HG02678 (cell line): ENCODE measurements at regions not wholly inside any gene's neighbourhood (a gene's known extent, or its start where the extent isn't known, plus 50 kb on each side); places are given as distances from the start of the nearest gene placed in this dataset.
"Not testable (repeated sequence)": the region's sequence is repeated elsewhere in the genome, so short reads cannot be mapped to it uniquely, and the experiment has no call there.

Experiments
- ATAC-seq: cut with Tn5 transposase; IDR thresholded peaks from one replicate; pipeline ENCODE4 v1.9.1; 2021; ENCODE audit warnings: mild to moderate bottlenecking, moderate library complexity; ENCODE audit not compliant: unreplicated experiment

- ATAC-seq: no peak
Measured at GRCh38 chr5:71817891-71818290, 98.8 kb downstream of the CARTPT start.

GRCh38 chr5:71821029-71821428, 102.0 kb downstream of the CARTPT start:
- ATAC-seq: no peak

DNA sequence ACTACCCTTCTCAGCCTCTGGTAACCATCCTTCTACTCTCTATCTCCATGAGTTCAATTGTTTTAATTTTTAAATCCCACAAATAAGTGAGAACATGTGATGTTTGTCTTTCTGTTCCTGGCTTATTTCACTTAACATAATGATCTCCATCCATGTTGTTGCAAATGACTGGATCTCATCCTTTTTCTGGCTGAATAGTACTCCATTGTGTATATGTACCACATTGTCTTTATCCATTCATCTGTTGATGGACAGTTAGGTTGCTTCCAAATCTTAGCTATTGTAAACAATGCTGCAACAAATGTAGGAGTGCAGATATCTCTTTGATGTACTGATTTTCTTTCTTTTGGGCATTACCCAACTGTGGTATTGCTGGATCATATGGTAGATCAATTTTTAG, 103.0 kb downstream of the CARTPT start:
- not testable (repeated sequence) for ATAC-seq

DNA sequence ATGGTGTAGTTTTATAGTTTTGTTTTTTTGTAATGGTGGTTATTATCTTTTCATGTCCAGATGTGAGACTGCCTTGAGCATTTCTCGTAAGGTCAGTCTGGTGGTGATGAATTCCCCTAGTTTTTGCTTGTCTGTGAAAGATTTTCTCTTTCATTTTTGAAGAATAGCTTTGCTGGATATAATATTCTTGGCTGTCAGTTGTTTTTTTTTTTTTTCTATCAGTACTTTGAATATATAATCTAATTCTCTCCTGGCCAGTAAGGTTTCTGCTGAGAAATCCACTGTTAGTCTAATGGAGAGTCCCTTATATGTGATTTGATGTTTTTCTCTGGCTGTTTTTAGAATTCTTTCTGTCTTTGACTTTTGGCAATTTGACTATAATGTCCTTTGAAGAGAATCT, 106.9 kb downstream of the CARTPT start:
- no peak for ATAC-seq

- no peak for ATAC-seq
Measured at GRCh38 chr5:71828291-71829040, 109.4 kb downstream of the CARTPT start.

DNA sequence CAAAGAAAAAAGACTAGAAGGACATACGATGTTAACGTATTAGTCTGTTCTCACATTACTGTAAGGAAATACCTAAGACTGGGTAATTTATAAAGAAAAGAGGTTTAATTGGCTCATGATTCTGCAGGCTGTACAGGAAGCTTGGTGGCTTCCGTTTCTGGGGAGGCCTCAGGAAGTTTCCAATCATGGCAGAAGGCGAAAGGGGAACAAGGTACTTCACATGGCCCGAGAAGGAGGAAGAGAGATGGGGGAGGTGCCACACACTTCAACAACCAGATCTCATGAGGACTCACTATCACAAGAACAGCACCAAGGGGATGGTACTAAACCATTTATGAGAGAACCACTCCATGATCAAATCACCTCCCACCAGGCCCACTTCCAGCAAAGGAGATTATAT, 110.1 kb downstream of the CARTPT start:
- no peak for ATAC-seq

- ATAC-seq: no peak
Measured at GRCh38 chr5:71830681-71831539, 111.8 kb downstream of the CARTPT start.

DNA sequence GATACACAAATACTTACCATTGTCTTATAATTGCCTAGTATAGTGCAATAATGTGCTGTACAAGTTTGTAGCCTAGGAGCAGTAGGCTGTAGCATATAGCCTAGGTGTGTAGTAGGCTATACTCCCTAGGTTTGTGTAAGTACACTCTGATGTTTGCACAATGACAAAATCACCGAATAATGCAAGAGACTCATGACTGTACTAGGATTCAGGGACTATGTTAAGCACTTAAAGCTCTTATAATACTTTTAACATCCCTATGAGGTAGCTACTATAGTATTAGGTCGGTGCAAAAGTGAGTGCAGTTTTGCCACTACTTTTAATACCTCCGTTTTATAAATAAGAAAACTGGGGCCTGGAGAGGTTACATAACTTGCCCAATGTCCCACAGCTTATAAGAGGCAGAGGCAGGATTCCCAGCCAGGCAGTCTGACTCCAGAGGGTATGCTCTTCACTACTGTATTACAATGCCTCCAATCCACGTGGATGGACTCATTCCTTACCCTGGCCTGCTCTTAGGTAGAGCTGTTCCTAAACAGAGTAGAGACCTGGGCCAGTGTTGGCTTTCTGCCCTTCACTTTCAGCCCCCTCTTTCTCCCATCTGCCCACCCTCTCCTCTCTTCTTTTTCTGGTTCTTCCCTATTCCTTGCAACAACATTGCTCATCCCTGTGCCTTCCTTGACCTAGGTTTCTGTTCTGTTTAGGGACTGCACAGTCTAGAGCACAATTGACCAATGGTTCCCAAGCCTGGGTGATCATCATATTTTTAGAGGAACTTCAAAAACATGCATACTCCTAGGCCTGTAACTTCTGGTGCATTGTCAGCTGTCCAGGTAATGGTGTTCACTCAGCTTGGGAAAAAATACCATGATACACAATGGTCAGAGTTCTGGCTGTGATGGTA, 114.0 kb downstream of the CARTPT start:
- ATAC-seq: no peak

- ATAC-seq: no peak
Measured at GRCh38 chr5:71834601-71835000, 115.5 kb downstream of the CARTPT start.

GRCh38 chr5:71836084-71836483, 117.0 kb downstream of the CARTPT start:
- no peak for ATAC-seq

- no peak for ATAC-seq
Measured at GRCh38 chr5:71836559-71837112, 117.6 kb downstream of the CARTPT start.

DNA sequence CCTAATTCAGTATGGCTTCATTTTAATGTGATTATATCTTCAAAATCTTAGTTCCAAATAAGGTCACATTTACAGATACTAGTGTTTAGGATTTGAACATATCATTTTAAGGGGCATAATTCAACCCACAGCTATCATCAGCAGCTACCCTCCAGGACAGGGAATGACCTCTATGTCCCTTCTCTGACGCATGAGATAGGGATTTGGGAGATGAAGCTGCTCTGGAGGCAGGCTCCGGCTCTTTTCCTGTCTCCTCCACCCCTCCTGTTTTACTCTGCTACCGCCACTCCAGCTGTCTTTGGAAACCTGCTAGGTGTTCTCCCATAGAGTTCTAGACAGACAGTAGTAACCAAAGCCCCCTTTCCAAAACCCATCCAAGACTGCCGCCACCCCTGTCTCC, 119.2 kb downstream of the CARTPT start:
- no peak for ATAC-seq

GRCh38 chr5:71839096-71839884, 120.2 kb downstream of the CARTPT start:
- no peak for ATAC-seq

DNA sequence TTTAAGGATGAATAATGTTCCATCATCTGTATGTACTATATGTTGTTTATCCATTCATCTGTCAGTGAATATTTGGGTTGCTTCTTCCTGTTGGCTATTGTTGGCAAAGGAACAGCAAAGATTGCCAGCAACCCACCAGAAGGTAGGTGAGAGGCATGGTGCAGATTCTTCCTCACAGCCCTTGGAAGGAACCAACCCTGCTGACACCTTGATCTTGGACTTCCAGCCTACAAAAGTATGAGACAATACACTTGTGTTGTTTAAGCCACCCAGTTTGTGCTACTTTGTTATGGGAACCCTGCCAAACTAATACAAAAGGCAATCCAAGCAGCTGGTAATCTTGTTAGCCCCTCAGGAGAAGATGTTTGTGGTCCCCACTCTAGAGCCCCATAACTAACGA, 122.0 kb downstream of the CARTPT start:
- no peak for ATAC-seq

GRCh38 chr5:71843111-71843510, 124.0 kb downstream of the CARTPT start:
- no peak for ATAC-seq

GRCh38 chr5:71844862-71845261, 125.8 kb downstream of the CARTPT start:
- ATAC-seq: no peak

- ATAC-seq: no peak
Measured at GRCh38 chr5:71859515-71859914, 140.4 kb downstream of the CARTPT start.

DNA sequence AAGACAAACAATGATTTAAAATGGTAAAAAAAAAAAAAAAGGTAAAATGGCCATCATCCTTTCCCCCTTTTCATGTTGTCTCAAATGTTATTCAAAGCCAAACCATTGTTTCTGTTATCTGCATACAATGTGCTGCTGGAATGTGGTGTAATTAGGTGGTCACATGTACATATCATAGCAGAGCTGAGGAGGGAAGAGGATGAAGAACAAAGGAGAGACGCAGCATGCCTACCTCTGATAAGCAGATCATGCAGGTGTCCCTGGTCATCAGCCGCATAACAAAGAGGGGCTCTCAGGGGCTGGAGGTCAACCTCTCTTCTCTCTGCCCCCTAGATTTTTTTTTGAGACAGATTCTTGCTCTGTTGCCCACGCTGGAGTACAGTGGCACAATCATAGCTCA, 141.0 kb downstream of the CARTPT start:
- no peak for ATAC-seq

GRCh38 chr5:71861682-71862081, 142.6 kb downstream of the CARTPT start:
- no peak for ATAC-seq

DNA sequence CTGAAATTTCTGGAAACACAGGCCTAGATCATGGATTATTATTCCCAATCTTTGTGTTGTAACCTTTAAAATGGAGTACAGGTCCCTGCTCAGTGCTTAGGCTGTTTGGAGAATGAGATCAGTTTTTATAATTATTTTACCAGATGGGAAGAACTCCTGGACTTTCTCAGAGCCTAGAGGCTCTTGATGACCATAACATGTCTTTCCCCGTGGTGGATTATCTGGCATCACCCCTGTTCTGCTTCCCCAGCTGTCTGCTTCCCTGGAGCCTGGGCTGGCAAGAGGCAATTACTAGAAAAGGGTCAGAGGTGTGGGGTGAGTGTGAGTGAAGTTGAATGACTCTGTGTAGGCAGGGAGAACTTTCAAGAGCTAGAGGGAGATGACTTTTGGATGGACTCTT, 143.0 kb downstream of the CARTPT start:
- ATAC-seq: no peak
